ENCODE measurements at regions not wholly inside any gene's neighbourhood (a gene's known extent, or its start where the extent isn't known, plus 50 kb on each side); places are given as distances from the start of the nearest gene placed in this dataset.

- no peak overlapping the region for H3K9ac ChIP-seq (ENCODE audit: insufficient read depth, low read length)
- no peak overlapping the region for H2AFZ ChIP-seq (ENCODE audit: low read length)
- no peaks in the 10 kb centered on the region for H4K20me1 ChIP-seq (ENCODE audit: control insufficient read depth, extremely low read depth, insufficient read depth, low read length)
- H3K9me3 ChIP-seq (ENCODE audit: control insufficient read depth, insufficient read depth, low read depth, low read length), result no peaks in the 10 kb centered on the region
- H3K4me3 ChIP-seq (replicated peaks in 1 of 4; ENCODE audit: control extremely low read depth in 1 of 4, insufficient read depth in 1 of 4, low read depth in 3 of 4, low read length in 4 of 4), result no peak overlapping the region
- DNase-seq (ENCODE audit: low read depth in 2 of 2), result no peak
- no peak overlapping the region for H3K4me2 ChIP-seq (ENCODE audit: extremely low read depth, insufficient read depth, low read length)
- H3K4me1 ChIP-seq (ENCODE audit: control insufficient read depth, extremely low read depth, insufficient read depth, low read length), result no peaks in the 10 kb centered on the region
- H3K27ac ChIP-seq (ENCODE audit: insufficient read depth, low read length), result no peak overlapping the region
- H3K36me3 ChIP-seq (ENCODE audit: control insufficient read depth, insufficient read depth, low read length), result no peaks in the 10 kb centered on the region
- no peak for TF ChIP-seq CTCF (conservative IDR thresholded peaks at IDR 0.05 in 1 of 2, IDR thresholded peaks at IDR 0.05 in 1 of 2; ENCODE audit: low read depth in 1 of 2, low read length in 2 of 2)
- TF ChIP-seq EZH2 (IDR thresholded peaks at IDR 0.05; ENCODE audit: low read length, missing control alignments), result no peak
- no peaks in the 10 kb centered on the region for H3K79me2 ChIP-seq (ENCODE audit: control insufficient read depth, insufficient read depth, low read length)
- peaks cover 4% of the 10 kb centered on the region for H3K27me3 ChIP-seq (ENCODE audit: control insufficient read depth, insufficient read depth, low read length)
Measured at GRCh38 chr2:133854603-133855200, 286.4 kb upstream of the NCKAP5 start.

GRCh38 chr2:133855526-133855925 lies 287.3 kb upstream of the NCKAP5 start:
- H3K9ac ChIP-seq (ENCODE audit: insufficient read depth, low read length), result no peak overlapping the region
- peaks cover 4% of the 10 kb centered on the region for H3K27me3 ChIP-seq (ENCODE audit: control insufficient read depth, insufficient read depth, low read length)
- no peaks in the 10 kb centered on the region for H3K79me2 ChIP-seq (ENCODE audit: control insufficient read depth, insufficient read depth, low read length)
- TF ChIP-seq CTCF (conservative IDR thresholded peaks at IDR 0.05 in 1 of 2, IDR thresholded peaks at IDR 0.05 in 1 of 2; ENCODE audit: low read depth in 1 of 2, low read length in 2 of 2) (no peak), EZH2 (IDR thresholded peaks at IDR 0.05; ENCODE audit: low read length, missing control alignments) (no peak)
- no peak overlapping the region for H2AFZ ChIP-seq (ENCODE audit: low read length)
- H3K4me1 ChIP-seq (ENCODE audit: control insufficient read depth, extremely low read depth, insufficient read depth, low read length), result no peaks in the 10 kb centered on the region
- DNase-seq (ENCODE audit: low read depth in 2 of 2), result no peak
- H3K36me3 ChIP-seq (ENCODE audit: control insufficient read depth, insufficient read depth, low read length), result no peaks in the 10 kb centered on the region
- H4K20me1 ChIP-seq (ENCODE audit: control insufficient read depth, extremely low read depth, insufficient read depth, low read length), result no peaks in the 10 kb centered on the region
- no peak overlapping the region for H3K4me3 ChIP-seq (replicated peaks in 1 of 4; ENCODE audit: control extremely low read depth in 1 of 4, insufficient read depth in 1 of 4, low read depth in 3 of 4, low read length in 4 of 4)
- no peaks in the 10 kb centered on the region for H3K9me3 ChIP-seq (ENCODE audit: control insufficient read depth, insufficient read depth, low read depth, low read length)
- H3K27ac ChIP-seq (ENCODE audit: insufficient read depth, low read length), result no peak overlapping the region
- H3K4me2 ChIP-seq (ENCODE audit: extremely low read depth, insufficient read depth, low read length), result no peak overlapping the region

GRCh38 chr2:133856678-133857077 lies 288.4 kb upstream of the NCKAP5 start:
- DNase-seq (ENCODE audit: low read depth in 2 of 2), result no peak
- H4K20me1 ChIP-seq (ENCODE audit: control insufficient read depth, extremely low read depth, insufficient read depth, low read length), result no peaks in the 10 kb centered on the region
- no peaks in the 10 kb centered on the region for H3K36me3 ChIP-seq (ENCODE audit: control insufficient read depth, insufficient read depth, low read length)
- H3K9me3 ChIP-seq (ENCODE audit: control insufficient read depth, insufficient read depth, low read depth, low read length), result no peaks in the 10 kb centered on the region
- no peak overlapping the region for H3K4me2 ChIP-seq (ENCODE audit: extremely low read depth, insufficient read depth, low read length)
- H3K4me1 ChIP-seq (ENCODE audit: control insufficient read depth, extremely low read depth, insufficient read depth, low read length), result no peaks in the 10 kb centered on the region
- H3K79me2 ChIP-seq (ENCODE audit: control insufficient read depth, insufficient read depth, low read length), result no peaks in the 10 kb centered on the region
- H3K9ac ChIP-seq (ENCODE audit: insufficient read depth, low read length), result no peak overlapping the region
- H3K27me3 ChIP-seq (ENCODE audit: control insufficient read depth, insufficient read depth, low read length), result peaks cover 4% of the 10 kb centered on the region
- no peak overlapping the region for H2AFZ ChIP-seq (ENCODE audit: low read length)
- no peak overlapping the region for H3K27ac ChIP-seq (ENCODE audit: insufficient read depth, low read length)
- no peak for TF ChIP-seq CTCF (conservative IDR thresholded peaks at IDR 0.05 in 1 of 2, IDR thresholded peaks at IDR 0.05 in 1 of 2; ENCODE audit: low read depth in 1 of 2, low read length in 2 of 2)
- TF ChIP-seq EZH2 (IDR thresholded peaks at IDR 0.05; ENCODE audit: low read length, missing control alignments), result no peak
- H3K4me3 ChIP-seq (replicated peaks in 1 of 4; ENCODE audit: control extremely low read depth in 1 of 4, insufficient read depth in 1 of 4, low read depth in 3 of 4, low read length in 4 of 4), result no peak overlapping the region
